Kidney (tissue), 13 donors: ENCODE measurements at regions not wholly inside any gene's neighbourhood (a gene's known extent, or its start where the extent isn't known, plus 50 kb on each side); places are given as distances from the start of the nearest gene placed in this dataset.

Source experiments
- DNase-seq, 5 donors: peaks; one replicate each; pipeline ENCODE4 v3.0.0-alpha.2; 2013 to 2020
- FAIRE-seq: peaks from 2 replicates; lab custom pipeline; 2012; peaks lifted over from hg19 to GRCh38; lab: Jason Lieb, UNC
- H3K27ac ChIP-seq, 2 donors: one replicate each; pipeline ENCODE4 v1.7.0; 2013; ENCODE audit warnings: low read depth in 2 of 2, low read length in 2 of 2, inconsistent platforms in 1 of 2
- H3K27me3 ChIP-seq: one replicate; pipeline ENCODE4 v1.7.1; 2013; ENCODE audit warnings: low read length, inconsistent platforms; ENCODE audit not compliant: control insufficient read depth, insufficient read depth
- H3K36me3 ChIP-seq, 3 donors: one replicate each; pipeline versions ENCODE4 v1.7.0 to v1.7.1; 2013; ENCODE audit warnings: low read length in 3 of 3, control low read depth in 1 of 3, inconsistent platforms in 1 of 3; ENCODE audit not compliant: insufficient read depth in 3 of 3, control insufficient read depth in 2 of 3
- H3K4me1 ChIP-seq, 3 donors: one replicate each; pipeline versions ENCODE4 v1.7.0 to v1.7.1; 2013; ENCODE audit warnings: low read length in 3 of 3, inconsistent platforms in 1 of 3, low read depth in 1 of 3; ENCODE audit not compliant: control insufficient read depth in 2 of 3, insufficient read depth in 2 of 3
- H3K4me3 ChIP-seq, 3 donors: one replicate each; pipeline versions ENCODE4 v1.7.0 to v1.8.1; 2013; ENCODE audit warnings: low read length in 3 of 3, control low read depth in 1 of 3, inconsistent platforms in 1 of 3
- H3K9ac ChIP-seq, 3 donors: one replicate each; pipeline versions ENCODE4 v1.7.0 to v1.7.1; 2013; ENCODE audit warnings: low read length in 3 of 3, control low read depth in 1 of 3, inconsistent platforms in 1 of 3
- H3K9me3 ChIP-seq, 3 donors: one replicate each; pipeline versions ENCODE4 v1.7.0 to v1.7.1; 2013; ENCODE audit warnings: low read length in 3 of 3, control low read depth in 1 of 3, inconsistent platforms in 1 of 3; ENCODE audit not compliant: control insufficient read depth in 2 of 3, insufficient read depth in 1 of 3
- intact Hi-C: fragments of 100-400 bp; cut with DNase I; formaldehyde crosslinking; loops from one replicate; pipeline ENCODE4 v1.11.1; 2022
- TF ChIP-seq, protein P1 (sequence below): IDR thresholded peaks from 3 replicates; pipeline ENCODE4 v1.5.1; 2012; ENCODE audit warnings: mild to moderate bottlenecking, moderate library complexity, borderline replicate concordance; ENCODE audit not compliant: insufficient read depth; ENCODE audit errors: extremely low read depth
- donor health status: control.
- donor health status: control.
- donor health status: control.
- donor health status: control.
- donor health status: control.
- donor health status: DM: yes; HTN: yes; CAD: no.
- donor health status: Normal renal cell carcinoma (clear cell type).

DNA sequence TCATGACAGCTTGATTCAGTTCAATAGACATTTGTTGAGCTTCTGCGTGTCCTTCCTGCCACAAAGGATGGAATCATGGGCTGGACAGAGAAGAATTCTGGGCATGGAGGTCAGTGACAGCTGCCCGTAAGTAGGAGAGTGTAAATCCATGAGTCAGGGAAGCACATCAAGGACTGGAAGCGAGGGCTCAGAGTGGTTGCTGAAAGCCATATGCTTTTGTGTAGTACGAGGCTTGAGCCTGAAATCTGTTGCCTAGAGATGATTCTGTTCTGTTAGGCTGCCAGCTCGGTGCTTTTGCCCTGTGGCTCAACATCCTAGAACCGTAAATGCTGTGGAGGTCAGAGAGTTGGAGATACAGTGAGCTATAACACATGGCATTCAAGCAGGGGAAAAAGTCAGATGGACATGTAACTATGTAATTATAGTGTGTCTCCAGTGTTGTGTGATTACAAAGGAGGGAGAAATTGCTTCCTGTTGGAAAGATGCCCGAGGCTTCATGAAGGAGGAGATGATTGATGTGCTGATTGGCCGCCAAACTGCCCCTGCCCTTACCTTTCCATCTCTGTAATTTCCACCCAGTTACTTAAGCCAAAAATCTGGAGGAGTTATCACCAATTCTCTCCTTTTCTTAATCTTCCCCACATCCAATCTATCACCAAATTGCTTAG is 92.8 kb upstream of the CACNA1E start:
- H3K4me3 ChIP-seq, result no peak overlapping the region
- H3K27me3 ChIP-seq, result no peaks in the 10 kb centered on the region
- H3K9ac ChIP-seq, result no peak overlapping the region
- H3K36me3 ChIP-seq, result no peaks in the 10 kb centered on the region
- TF ChIP-seq, protein P1, sequence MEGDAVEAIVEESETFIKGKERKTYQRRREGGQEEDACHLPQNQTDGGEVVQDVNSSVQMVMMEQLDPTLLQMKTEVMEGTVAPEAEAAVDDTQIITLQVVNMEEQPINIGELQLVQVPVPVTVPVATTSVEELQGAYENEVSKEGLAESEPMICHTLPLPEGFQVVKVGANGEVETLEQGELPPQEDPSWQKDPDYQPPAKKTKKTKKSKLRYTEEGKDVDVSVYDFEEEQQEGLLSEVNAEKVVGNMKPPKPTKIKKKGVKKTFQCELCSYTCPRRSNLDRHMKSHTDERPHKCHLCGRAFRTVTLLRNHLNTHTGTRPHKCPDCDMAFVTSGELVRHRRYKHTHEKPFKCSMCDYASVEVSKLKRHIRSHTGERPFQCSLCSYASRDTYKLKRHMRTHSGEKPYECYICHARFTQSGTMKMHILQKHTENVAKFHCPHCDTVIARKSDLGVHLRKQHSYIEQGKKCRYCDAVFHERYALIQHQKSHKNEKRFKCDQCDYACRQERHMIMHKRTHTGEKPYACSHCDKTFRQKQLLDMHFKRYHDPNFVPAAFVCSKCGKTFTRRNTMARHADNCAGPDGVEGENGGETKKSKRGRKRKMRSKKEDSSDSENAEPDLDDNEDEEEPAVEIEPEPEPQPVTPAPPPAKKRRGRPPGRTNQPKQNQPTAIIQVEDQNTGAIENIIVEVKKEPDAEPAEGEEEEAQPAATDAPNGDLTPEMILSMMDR, result no peak
- DNase-seq (peak in 3 of 5 donors; percentile 14 to 20 (median 19)), FAIRE-seq (no peak)
- intact Hi-C loops, result no loop called here
- H3K4me1 ChIP-seq, result no peaks in the 10 kb centered on the region
- H3K9me3 ChIP-seq, result no peaks in the 10 kb centered on the region
- no peak overlapping the region for H3K27ac ChIP-seq

DNA sequence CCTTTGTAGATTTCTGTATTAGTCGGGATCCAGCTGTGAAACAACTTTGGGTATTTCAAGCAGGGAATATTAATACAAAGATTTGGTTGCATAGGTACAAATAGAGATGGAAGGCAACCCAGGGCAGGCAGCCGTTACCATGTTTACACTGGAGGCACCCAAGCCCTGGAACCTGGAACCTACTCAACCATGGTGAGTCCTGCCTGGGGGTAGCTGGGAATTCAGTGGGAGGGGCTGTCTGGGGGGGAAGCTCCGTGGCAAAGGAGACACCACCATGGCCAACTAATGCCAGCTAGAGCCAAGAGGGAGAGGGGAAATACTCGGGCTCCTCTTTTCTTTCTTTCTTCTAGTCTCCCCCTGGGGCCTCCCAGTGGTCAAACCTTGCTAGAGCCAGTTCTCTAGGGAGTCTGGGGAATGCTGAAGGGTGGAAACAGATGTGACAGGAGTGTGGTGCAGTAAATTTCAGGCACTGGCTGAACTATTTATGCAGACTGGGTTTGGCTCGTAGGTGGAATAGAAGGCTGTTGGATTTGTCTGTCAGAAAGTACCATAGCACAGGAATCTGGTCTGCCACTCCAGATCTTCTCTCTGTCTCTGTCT is 91.9 kb upstream of the CACNA1E start:
- no peak overlapping the region for H3K4me3 ChIP-seq
- no peak overlapping the region for H3K27ac ChIP-seq
- no peaks in the 10 kb centered on the region for H3K4me1 ChIP-seq
- H3K9ac ChIP-seq, result no peak overlapping the region
- no peak for FAIRE-seq
- TF ChIP-seq, protein P1, result no peak
- DNase-seq, result peak in 3 of 5 donors; percentile 33 to 49 (median 41)
- H3K9me3 ChIP-seq, result no peaks in the 10 kb centered on the region
- intact Hi-C loops, result no loop called here
- no peaks in the 10 kb centered on the region for H3K36me3 ChIP-seq
- H3K27me3 ChIP-seq, result no peaks in the 10 kb centered on the region

DNA sequence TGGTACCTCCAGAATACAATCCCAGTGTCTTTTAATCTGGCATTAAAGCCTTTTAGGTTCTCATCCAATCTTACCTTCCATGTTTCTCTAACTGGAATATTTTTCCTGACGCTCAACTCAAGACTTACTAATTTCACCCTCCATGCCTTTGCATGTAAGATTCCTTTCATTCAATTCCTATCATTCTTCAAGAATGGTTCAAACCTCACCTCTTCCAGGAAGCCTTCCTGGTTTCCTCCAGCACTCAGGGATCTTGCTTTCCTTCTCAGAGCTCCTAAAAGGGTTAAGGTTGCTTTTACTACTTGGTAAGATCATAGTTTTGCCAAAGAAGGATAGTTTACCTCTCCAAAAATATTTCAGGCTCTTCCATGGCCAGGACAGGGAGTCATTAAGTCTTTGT is 91.2 kb upstream of the CACNA1E start:
- H3K9me3 ChIP-seq, result no peaks in the 10 kb centered on the region
- TF ChIP-seq, protein P1, result no peak
- DNase-seq (no peak), FAIRE-seq (no peak)
- H3K4me1 ChIP-seq, result no peaks in the 10 kb centered on the region
- H3K36me3 ChIP-seq, result no peaks in the 10 kb centered on the region
- no peaks in the 10 kb centered on the region for H3K27me3 ChIP-seq
- H3K27ac ChIP-seq, result no peak overlapping the region
- H3K4me3 ChIP-seq, result no peak overlapping the region
- intact Hi-C loops, result no loop called here
- no peak overlapping the region for H3K9ac ChIP-seq
